ENCODE measurements at regions not wholly inside any gene's neighbourhood (a gene's known extent, or its start where the extent isn't known, plus 50 kb on each side); places are given as distances from the start of the nearest gene placed in this dataset.

DNA sequence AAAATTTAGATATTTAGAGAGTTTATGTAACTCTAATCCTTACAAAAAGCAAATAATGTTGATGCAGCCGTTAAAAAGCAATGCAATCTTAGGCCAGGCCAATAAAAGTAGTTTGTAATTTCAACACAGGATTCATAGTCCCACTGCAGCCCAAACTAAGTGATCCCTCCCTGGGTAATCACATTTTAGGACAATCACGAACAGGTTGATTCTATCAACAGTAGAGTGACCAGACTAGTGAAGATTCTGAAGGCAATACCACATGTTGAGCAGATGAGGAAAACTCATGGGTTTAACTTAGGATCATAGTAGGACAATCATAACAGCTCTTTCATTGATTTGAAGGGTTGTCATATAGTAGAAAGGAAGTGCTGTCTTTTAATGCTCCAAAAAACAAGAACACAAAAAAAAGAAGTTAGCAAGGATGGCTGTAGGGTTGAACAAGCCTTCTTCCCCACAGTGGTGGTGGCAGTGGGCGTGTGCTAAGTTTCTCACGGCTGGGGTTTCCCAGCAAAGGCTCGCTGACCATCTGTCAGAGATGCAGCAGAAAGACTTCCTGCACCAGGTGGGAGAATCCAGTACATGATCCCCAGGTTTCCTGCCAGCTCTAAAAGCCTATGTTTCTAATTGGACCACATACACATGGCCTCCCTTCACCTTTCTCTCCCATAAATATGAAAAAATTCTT is 212.2 kb downstream of the CHRM2 start:
- TF ChIP-seq, protein P1, sequence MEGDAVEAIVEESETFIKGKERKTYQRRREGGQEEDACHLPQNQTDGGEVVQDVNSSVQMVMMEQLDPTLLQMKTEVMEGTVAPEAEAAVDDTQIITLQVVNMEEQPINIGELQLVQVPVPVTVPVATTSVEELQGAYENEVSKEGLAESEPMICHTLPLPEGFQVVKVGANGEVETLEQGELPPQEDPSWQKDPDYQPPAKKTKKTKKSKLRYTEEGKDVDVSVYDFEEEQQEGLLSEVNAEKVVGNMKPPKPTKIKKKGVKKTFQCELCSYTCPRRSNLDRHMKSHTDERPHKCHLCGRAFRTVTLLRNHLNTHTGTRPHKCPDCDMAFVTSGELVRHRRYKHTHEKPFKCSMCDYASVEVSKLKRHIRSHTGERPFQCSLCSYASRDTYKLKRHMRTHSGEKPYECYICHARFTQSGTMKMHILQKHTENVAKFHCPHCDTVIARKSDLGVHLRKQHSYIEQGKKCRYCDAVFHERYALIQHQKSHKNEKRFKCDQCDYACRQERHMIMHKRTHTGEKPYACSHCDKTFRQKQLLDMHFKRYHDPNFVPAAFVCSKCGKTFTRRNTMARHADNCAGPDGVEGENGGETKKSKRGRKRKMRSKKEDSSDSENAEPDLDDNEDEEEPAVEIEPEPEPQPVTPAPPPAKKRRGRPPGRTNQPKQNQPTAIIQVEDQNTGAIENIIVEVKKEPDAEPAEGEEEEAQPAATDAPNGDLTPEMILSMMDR (IDR thresholded peaks at IDR 0.05) = no peak
- no peak for TF ChIP-seq POLR2A (IDR thresholded peaks at IDR 0.05)
